ENCODE measurements at regions not wholly inside any gene's neighbourhood (a gene's known extent, or its start where the extent isn't known, plus 50 kb on each side); places are given as distances from the start of the nearest gene placed in this dataset.

GRCh38 chr2:10973766-10974165, 62.0 kb downstream of the KCNF1 start:
- no peaks in the 10 kb centered on the region for H3K36me3 ChIP-seq (ENCODE audit: insufficient read depth, low read length, poor library complexity, severe bottlenecking)
- no TSS peak for BruUV-seq (replicated peaks)
- DNase-seq (ENCODE audit: low spot score): no peak

GRCh38 chr2:10977003-10977402, 65.3 kb downstream of the KCNF1 start:
- TF ChIP-seq EZH2 (IDR thresholded peaks at IDR 0.05; ENCODE audit: borderline replicate concordance, low read depth, low read length, poor library complexity, severe bottlenecking) (no peak), CTCF (conservative IDR thresholded peaks at IDR 0.05; ENCODE audit: low read depth, low read length) (no peak)
- no TSS peak for BruUV-seq (replicated peaks)
- DNase-seq (ENCODE audit: low spot score): no peak
- no peaks in the 10 kb centered on the region for H3K36me3 ChIP-seq (ENCODE audit: insufficient read depth, low read length, poor library complexity, severe bottlenecking)
- ChIA-PET CTCF (no interaction called here), POLR2A (ENCODE audit: low non-redundant PET) (interaction anchor here (0.7 kb wide), 1 partner anchor 105 kb away, joined by 3 read pairs; no protein-coding TSS in a partner anchor)
- H3K27ac ChIP-seq (ENCODE audit: low read depth, low read length, poor library complexity, severe bottlenecking): no peak overlapping the region
- intact Hi-C loops (cut with micrococcal nuclease; ENCODE audit: unreplicated experiment): no loop called here
- no peaks in the 10 kb centered on the region for H3K4me1 ChIP-seq (ENCODE audit: insufficient read depth, low read length, poor library complexity, severe bottlenecking)
- H3K27me3 ChIP-seq (replicated peaks; ENCODE audit: insufficient read depth, low read depth, low read length, poor library complexity): no peaks in the 10 kb centered on the region
- H3K9me3 ChIP-seq (ENCODE audit: low read depth, low read length, poor library complexity, severe bottlenecking): no peaks in the 10 kb centered on the region
- H3K4me3 ChIP-seq (ENCODE audit: low read depth, low read length, poor library complexity, severe bottlenecking): no peak overlapping the region

More at GRCh38 chr2:10973766-10974165, 62.0 kb downstream of the KCNF1 start:
- no peaks in the 10 kb centered on the region for H3K27me3 ChIP-seq (replicated peaks; ENCODE audit: insufficient read depth, low read depth, low read length, poor library complexity)
- CTCF ChIA-PET: no interaction called here
- H3K9me3 ChIP-seq (ENCODE audit: low read depth, low read length, poor library complexity, severe bottlenecking): no peaks in the 10 kb centered on the region
- H3K27ac ChIP-seq (ENCODE audit: low read depth, low read length, poor library complexity, severe bottlenecking): no peak overlapping the region
- H3K4me3 ChIP-seq (ENCODE audit: low read depth, low read length, poor library complexity, severe bottlenecking): no peak overlapping the region
- intact Hi-C loops (cut with micrococcal nuclease; ENCODE audit: unreplicated experiment): no loop called here
- TF ChIP-seq CTCF (conservative IDR thresholded peaks at IDR 0.05; ENCODE audit: low read depth, low read length) (no peak), EZH2 (IDR thresholded peaks at IDR 0.05; ENCODE audit: borderline replicate concordance, low read depth, low read length, poor library complexity, severe bottlenecking) (no peak)
- H3K4me1 ChIP-seq (ENCODE audit: insufficient read depth, low read length, poor library complexity, severe bottlenecking): no peaks in the 10 kb centered on the region
- POLR2A ChIA-PET (ENCODE audit: low non-redundant PET): no interaction called here

GRCh38 chr2:10977621-10978020, 65.9 kb downstream of the KCNF1 start:
- ChIA-PET CTCF (no interaction called here), POLR2A (ENCODE audit: low non-redundant PET) (no interaction called here)
- Histone ChIP-seq H3K9me3 (ENCODE audit: low read depth, low read length, poor library complexity, severe bottlenecking) (no peaks in the 10 kb centered on the region), H3K27ac (ENCODE audit: low read depth, low read length, poor library complexity, severe bottlenecking) (no peak overlapping the region), H3K4me3 (ENCODE audit: low read depth, low read length, poor library complexity, severe bottlenecking) (no peak overlapping the region), H3K4me1 (ENCODE audit: insufficient read depth, low read length, poor library complexity, severe bottlenecking) (no peaks in the 10 kb centered on the region), H3K36me3 (ENCODE audit: insufficient read depth, low read length, poor library complexity, severe bottlenecking) (no peaks in the 10 kb centered on the region), H3K27me3 (replicated peaks; ENCODE audit: insufficient read depth, low read depth, low read length, poor library complexity) (no peaks in the 10 kb centered on the region)
- no TSS peak for BruUV-seq (replicated peaks)
- intact Hi-C loops (cut with micrococcal nuclease; ENCODE audit: unreplicated experiment): no loop called here
- no peak for DNase-seq (ENCODE audit: low spot score)
- TF ChIP-seq EZH2 (IDR thresholded peaks at IDR 0.05; ENCODE audit: borderline replicate concordance, low read depth, low read length, poor library complexity, severe bottlenecking) (no peak), CTCF (conservative IDR thresholded peaks at IDR 0.05; ENCODE audit: low read depth, low read length) (no peak)
